Fibroblast of lung (primary cell): ENCODE measurements at regions not wholly inside any gene's neighbourhood (a gene's known extent, or its start where the extent isn't known, plus 50 kb on each side); places are given as distances from the start of the nearest gene placed in this dataset.

Experiments
- DNase-seq, 2 donors: peaks; one replicate each; pipeline versions ENCODE4 v3.0.0 to v3.0.0-alpha.2; 2010; ENCODE audit warnings: low read depth in 2 of 2
- H2AFZ ChIP-seq: 2 replicates; pipeline ENCODE4 v1.5.1; 2012; ENCODE audit warnings: low read length, control low read depth, inconsistent platforms
- H3K27ac ChIP-seq: 2 replicates; pipeline ENCODE4 v1.5.1; 2011; ENCODE audit warnings: low read length, control low read depth; ENCODE audit not compliant: insufficient read depth
- H3K27me3 ChIP-seq: 2 replicates; pipeline ENCODE4 v1.5.1; 2011; ENCODE audit warnings: mild to moderate bottlenecking, low read length; ENCODE audit not compliant: control insufficient read depth, insufficient read depth
- H3K36me3 ChIP-seq: 2 replicates; pipeline ENCODE4 v1.5.1; 2011; ENCODE audit warnings: low read length; ENCODE audit not compliant: control insufficient read depth, insufficient read depth
- H3K4me1 ChIP-seq: 2 replicates; pipeline ENCODE4 v1.5.1; 2011; ENCODE audit warnings: low read length; ENCODE audit not compliant: control insufficient read depth, insufficient read depth; ENCODE audit errors: extremely low read depth
- H3K4me2 ChIP-seq: 2 replicates; pipeline ENCODE4 v1.5.1; 2011; ENCODE audit warnings: low read length, control low read depth; ENCODE audit not compliant: insufficient read depth; ENCODE audit errors: extremely low read depth
- H3K4me3 ChIP-seq, 4 experiments: fragments of 200-600 bp in 1 of 4; sonication (generic) in 1 of 4; replicated peaks in 1 of 4; 2 replicates each; pipeline ENCODE4 v1.5.1; 2011 to 2016; ENCODE audit warnings: low read length in 4 of 4, low read depth in 3 of 4, mild to moderate bottlenecking in 3 of 4, control low read depth in 2 of 4, inconsistent platforms in 1 of 4, mixed read lengths in 1 of 4; ENCODE audit not compliant: insufficient read depth in 1 of 4; ENCODE audit errors: control extremely low read depth in 1 of 4
- H3K79me2 ChIP-seq: 2 replicates; pipeline ENCODE4 v1.5.1; 2012; ENCODE audit warnings: mild to moderate bottlenecking, low read length, inconsistent platforms; ENCODE audit not compliant: control insufficient read depth, insufficient read depth
- H3K9ac ChIP-seq: 2 replicates; pipeline ENCODE4 v1.5.1; 2011; ENCODE audit warnings: mild to moderate bottlenecking, low read length, control low read depth; ENCODE audit not compliant: insufficient read depth
- H3K9me3 ChIP-seq: 2 replicates; pipeline ENCODE4 v1.5.1; 2012; ENCODE audit warnings: low read depth, low read length; ENCODE audit not compliant: control insufficient read depth, insufficient read depth
- H4K20me1 ChIP-seq: 2 replicates; pipeline ENCODE4 v1.5.1; 2011; ENCODE audit warnings: low read length; ENCODE audit not compliant: control insufficient read depth, insufficient read depth; ENCODE audit errors: extremely low read depth
- CTCF ChIP-seq, 2 donors: IDR thresholded peaks in 1 of 2; conservative IDR thresholded peaks in 1 of 2; 1 replicate in 1 of 2; 2 replicates in 1 of 2; pipeline ENCODE4 v1.5.1; 2011 to 2012; ENCODE audit warnings: low read length in 2 of 2, control low read depth in 1 of 2, inconsistent platforms in 1 of 2, low read depth in 1 of 2, mild to moderate bottlenecking in 1 of 2
- EZH2 ChIP-seq: IDR thresholded peaks from 2 replicates; pipeline ENCODE4 v1.5.1; 2012; ENCODE audit warnings: low read length, control low read depth, mild to moderate bottlenecking; ENCODE audit errors: missing control alignments

GRCh38 chr12:130220706-130221100 is 58.4 kb downstream of the FZD10 start:
- TF ChIP-seq EZH2 (no peak), CTCF (conservative IDR thresholded peaks at IDR 0.05 in 1 of 2, IDR thresholded peaks at IDR 0.05 in 1 of 2; ENCODE audit: low read depth in 1 of 2, low read length in 2 of 2) (no peak)
- Histone ChIP-seq H3K4me2 (no peak overlapping the region), H3K4me3 (no peak overlapping the region), H4K20me1 (no peaks in the 10 kb centered on the region), H3K4me1 (no peaks in the 10 kb centered on the region), H3K27me3 (no peaks in the 10 kb centered on the region), H3K36me3 (no peaks in the 10 kb centered on the region), H2AFZ (no peak overlapping the region), H3K27ac (no peak overlapping the region), H3K79me2 (no peaks in the 10 kb centered on the region), H3K9ac (no peak overlapping the region), H3K9me3 (peaks cover 2% of the 10 kb centered on the region)
- no peak for DNase-seq

GRCh38 chr12:130222519-130223218 is 60.4 kb downstream of the FZD10 start:
- Histone ChIP-seq H3K9me3 (peaks cover 2% of the 10 kb centered on the region), H3K36me3 (no peaks in the 10 kb centered on the region), H3K27me3 (no peaks in the 10 kb centered on the region), H3K27ac (no peak overlapping the region), H3K4me3 (no peak overlapping the region), H3K4me2 (no peak overlapping the region), H3K79me2 (no peaks in the 10 kb centered on the region), H3K9ac (no peak overlapping the region), H3K4me1 (no peaks in the 10 kb centered on the region), H2AFZ (no peak overlapping the region), H4K20me1 (no peaks in the 10 kb centered on the region)
- no peak for DNase-seq
- TF ChIP-seq EZH2, result no peak
- no peak for TF ChIP-seq CTCF (conservative IDR thresholded peaks at IDR 0.05 in 1 of 2, IDR thresholded peaks at IDR 0.05 in 1 of 2; ENCODE audit: low read depth in 1 of 2, low read length in 2 of 2)

- H3K9ac ChIP-seq, result no peak overlapping the region
- H3K36me3 ChIP-seq, result no peaks in the 10 kb centered on the region
- no peaks in the 10 kb centered on the region for H3K27me3 ChIP-seq
- no peaks in the 10 kb centered on the region for H3K4me1 ChIP-seq
- TF ChIP-seq CTCF (conservative IDR thresholded peaks at IDR 0.05 in 1 of 2, IDR thresholded peaks at IDR 0.05 in 1 of 2; ENCODE audit: low read depth in 1 of 2, low read length in 2 of 2), result no peak
- TF ChIP-seq EZH2, result no peak
- H3K9me3 ChIP-seq, result peaks cover 2% of the 10 kb centered on the region
- H2AFZ ChIP-seq, result no peak overlapping the region
- H3K79me2 ChIP-seq, result no peaks in the 10 kb centered on the region
- no peak for DNase-seq
- no peaks in the 10 kb centered on the region for H4K20me1 ChIP-seq
- no peak overlapping the region for H3K27ac ChIP-seq
- H3K4me3 ChIP-seq, result no peak overlapping the region
- H3K4me2 ChIP-seq, result no peak overlapping the region
These were observed 61.5 kb downstream of the FZD10 start for GRCh38 chr12:130223767-130224244.
